CD4-positive, alpha-beta T cell treated with Interleukin-4 for 4 hours (primary cell): ENCODE measurements at regions not wholly inside any gene's neighbourhood (a gene's known extent, or its start where the extent isn't known, plus 50 kb on each side); places are given as distances from the start of the nearest gene placed in this dataset.

Experiments used
- DNase-seq: peaks from one replicate; pipeline ENCODE4 v3.0.0-alpha.2; 2020

DNA sequence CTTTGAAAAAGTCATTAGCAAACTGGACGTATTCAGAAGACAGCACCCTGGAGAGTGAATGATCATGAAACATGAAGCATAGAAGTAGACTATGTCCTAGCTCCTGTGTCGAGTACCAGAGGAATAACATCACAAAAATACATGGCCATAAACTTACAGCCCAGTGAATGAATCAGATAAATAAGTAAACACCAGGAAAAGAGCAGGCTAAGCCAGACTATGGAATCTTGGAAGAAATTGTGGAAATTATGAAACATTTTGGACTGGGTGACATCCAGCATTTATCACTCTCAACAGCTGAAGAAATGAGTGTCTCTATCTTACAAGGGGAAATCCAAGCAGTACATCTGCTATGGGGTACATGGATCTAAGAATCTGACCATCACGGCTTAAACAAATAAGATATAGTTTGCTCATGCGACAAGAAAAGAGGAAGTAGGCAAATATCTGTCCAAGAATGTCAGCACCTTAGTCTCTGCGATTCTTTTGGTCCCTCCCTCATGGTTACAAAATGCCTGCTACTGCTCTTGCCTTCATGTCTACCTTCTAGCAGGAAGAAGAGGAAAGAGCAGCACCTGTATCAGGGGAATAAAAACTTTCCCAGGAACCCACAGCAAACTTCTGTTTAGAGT lies 481.5 kb downstream of the BCOR start:
- no peak for DNase-seq

DNA sequence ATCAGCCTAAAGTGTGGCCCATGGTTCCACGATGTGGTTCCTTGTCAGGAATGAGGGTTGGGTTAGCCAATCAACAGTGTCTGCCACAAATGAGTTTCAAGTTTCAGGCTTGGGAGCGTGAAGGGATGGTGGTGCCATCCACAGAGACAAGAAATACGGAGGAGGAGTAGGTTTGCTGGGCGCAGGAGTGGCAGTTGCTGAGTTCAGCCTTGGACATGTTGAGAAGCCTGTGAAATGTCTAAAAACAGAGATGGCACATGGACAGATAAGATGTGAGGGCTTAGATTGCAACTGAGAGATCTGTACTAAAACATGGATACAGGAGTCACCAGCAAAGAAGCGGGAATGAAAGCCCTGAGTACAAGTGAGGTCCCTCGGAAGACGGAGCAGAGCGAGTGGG lies 481.0 kb downstream of the BCOR start:
- DNase-seq: no peak

DNA sequence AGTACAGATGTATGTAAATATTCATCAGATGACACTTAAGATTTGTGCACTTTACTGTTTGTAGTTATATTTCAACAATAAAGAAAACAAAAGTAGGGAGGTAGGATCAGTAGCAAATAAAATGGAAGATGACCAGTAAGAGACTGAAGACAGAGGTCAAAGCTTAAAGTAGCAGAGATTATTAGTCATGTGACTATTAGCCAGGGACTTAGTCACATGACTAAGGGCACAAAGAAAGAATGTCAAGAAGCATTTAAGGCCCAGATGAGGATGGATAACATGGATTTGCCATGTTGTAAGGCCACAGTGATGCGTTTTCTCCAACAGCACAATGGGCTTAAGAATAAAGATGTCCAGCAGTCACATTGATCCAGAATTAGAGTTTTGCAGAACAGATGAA lies 479.6 kb downstream of the BCOR start:
- DNase-seq: no peak

DNA sequence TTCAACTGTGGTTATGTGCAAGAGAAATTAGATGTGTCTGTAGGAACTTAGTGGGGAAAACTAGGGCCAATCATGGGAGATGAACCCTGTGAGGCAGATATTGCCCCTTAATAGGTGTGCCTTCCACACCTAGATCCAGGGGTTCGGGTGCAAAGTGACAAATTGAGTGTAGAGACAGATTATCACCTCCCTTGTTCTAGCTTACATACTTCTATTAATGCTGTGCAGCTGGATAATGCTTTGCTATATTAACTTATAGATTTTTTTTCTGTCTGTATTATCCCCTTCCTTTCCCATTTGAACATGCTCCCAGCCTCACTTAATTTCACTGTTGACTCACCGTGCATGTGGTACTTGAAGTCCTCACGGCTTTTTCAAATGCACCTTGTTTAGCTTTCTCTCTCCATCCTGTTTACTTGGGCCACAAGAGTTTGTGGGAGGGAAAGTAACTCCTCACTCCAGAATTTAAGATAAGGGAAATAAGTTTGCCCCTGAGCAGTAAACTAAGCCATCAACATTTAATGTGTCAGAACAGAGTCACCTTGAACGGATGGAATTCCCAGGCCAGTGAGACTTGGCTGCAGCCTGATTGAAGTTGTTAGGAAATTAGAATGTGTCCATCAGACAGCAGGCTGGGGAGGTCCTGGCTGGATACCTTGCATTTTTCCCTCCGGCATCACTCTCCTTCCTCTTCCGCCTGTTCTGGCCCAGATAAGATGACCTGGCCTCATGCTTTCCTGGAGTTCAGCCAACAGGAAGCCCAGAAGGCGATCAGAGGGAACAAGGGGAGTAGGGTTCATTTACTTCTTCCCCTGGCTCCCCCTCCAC lies 478.4 kb downstream of the BCOR start:
- DNase-seq: no peak

DNA sequence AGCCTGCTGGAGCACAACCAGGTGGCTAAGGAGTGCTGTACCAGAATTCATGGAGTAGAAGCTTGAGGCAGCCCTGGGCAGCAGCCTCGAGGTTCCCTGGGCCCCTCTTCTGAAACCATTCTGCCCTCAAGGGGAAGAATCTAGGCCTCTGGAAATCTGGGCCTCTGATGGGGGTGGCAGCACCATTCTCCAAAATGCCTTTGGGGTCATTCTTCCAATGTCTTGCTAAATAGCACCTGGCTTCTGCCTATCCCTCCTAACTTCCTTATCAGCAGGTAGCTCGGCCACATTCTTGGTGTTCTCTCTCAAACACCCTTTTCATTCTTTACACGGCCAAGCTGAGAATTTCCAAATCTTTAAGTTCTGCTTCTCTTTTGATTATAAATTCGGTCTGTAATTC lies 473.6 kb downstream of the BCOR start:
- no peak for DNase-seq

DNA sequence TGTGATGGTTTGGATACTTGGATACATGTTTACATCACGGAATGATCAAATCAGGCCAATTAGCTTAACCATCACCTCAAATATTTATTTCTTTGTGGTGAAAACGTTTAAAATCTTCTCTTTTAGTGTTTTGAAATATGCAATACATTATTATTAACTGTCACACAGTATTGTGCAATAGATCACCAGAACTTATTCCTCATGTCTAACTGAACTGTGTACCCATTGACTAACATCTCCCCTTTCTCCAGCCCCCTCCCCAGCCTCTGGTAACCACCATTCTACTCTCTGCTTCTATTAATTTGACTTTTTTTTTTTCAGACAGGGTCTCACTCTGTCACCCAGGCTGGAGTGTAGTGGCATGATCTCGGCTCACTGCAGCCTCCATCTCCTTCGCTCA lies 471.9 kb downstream of the BCOR start:
- no peak for DNase-seq

DNA sequence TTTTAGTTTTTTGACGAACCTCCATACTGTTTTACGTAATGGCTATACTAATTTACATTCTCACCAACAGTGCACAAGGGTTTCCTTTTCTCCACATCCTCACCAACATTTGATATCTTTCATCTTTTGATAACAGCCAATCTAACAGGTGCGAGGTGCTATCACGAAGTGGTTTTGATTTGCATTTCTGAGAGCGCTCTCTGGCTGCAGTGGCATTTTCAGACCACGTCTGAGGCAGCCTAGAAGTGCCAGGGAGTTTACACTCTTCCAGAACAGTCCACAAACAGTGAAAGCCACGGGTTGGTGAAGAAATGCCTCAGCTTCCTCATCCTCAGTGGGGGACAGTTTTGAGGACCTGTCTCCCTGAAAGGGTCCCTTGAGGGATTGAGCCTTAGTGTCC lies 471.0 kb downstream of the BCOR start:
- DNase-seq: no peak

DNA sequence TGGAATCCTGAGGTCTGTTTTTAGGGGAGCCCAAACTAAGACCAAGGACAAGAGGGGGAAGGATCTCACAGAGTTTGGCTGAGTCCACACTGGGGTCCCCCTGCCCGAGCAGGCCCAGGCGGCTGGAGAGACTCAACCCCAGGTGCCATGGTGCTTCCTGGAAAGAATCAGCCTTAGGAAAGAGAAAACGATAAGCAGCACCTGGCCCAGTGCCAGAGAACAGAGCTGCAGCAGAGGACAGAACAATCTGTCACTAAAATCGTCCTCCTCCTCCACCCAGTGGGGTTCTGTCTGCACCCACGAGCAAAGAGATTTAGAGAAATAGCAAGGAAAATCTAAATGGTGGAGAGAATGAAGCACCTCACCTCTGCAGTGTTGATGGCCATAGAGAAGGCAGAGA lies 470.5 kb downstream of the BCOR start:
- no peak for DNase-seq

DNA sequence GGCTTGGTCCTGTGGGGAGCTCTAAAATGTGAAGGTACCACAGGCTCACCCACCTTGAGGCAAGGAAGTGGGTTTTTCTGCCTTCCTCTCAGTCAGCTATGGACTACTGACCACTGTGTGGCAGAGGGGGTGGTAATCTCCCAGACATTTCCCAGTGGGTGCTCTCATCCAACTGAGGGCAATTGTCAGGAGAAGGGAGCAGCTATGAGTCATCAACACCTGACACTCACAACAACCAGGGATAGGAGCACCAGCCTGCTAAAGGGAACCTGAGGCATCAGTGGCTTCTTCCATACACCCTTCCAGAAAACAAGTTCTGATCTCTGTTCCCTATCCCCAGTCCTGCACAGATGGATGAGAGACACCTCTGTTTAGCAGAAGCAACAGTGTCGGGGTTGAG lies 468.8 kb downstream of the BCOR start:
- DNase-seq: no peak

DNA sequence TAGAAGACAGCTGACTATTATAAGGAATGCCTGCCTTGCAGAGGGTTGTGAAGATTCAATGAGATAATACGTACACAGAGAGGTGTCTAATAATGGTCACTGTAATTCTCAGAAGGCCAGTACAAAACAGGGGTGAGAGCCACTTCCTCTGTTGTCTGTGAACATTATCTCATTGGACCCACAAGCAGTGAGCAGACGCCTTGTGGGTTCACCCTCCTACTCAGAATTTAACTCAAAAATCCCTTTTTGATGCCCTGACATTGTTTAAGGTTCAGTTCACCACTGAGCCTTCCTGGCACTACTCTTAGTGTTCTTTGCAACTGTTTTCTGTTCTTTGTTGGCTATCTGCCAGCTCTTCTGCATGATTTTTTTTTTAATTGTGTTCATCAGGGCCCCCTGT lies 467.4 kb downstream of the BCOR start:
- no peak for DNase-seq

DNA sequence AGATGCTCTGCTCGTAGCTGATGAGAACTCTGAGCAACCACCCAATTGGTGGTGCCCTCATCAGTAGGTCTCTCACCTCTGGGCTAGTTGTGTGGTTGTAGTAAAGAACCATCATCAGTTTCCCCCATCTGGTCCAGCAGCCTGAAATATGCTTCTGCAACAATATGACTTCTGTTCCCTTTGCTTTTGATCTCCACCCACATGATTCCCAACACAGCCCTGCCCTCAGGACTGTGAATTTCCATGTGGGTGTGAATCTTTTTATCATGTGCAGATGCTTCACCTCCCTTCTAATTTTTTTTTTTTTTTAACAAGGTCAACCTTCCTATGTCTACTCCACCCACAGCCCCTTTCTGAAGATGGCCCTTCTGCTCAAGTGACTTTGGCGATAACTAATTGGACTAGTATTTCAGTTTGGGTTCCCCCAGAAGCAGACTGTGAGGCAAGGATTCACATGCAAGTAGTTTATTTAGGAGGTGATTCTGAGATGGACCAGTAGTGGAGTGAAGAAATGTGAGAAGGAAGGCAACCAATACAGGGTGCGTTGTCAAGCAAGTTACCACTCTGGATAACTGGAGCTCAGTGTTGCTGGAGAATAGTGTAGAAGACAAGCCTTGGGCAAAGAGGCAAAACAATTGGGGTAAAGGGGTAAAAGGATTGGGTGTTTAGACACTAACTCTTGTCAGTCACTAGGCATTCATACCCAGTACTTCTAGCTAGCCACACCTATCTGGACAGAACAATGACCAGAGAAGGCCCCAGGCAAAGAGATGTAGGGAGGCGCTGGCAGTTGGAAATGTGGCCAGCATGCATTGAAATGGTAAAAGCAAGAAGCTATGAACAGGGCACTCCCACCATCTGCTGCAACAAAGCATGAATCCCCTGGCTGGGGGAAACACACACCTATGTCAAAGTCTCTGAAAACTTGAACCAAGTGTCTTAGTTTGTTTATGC lies 466.2 kb downstream of the BCOR start:
- no peak for DNase-seq

DNA sequence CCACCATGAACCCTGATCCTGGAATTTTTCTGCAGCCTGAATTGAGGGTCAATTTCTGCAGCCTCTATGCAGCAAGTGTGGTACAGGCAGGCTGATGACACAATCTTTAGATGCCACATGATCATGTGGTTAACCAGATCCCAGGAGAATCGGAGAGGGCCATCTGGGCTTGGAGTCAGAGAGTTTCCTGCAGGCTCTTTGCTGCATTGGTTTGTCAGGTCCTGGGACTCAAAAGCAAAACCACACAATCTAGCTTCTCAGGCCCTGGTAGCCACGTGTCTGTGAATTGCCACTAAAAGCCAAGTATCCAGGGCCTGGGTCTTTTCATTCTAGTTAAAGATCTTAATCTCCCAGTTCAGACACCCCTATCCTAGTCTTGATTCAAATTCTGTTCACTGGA lies 464.5 kb downstream of the BCOR start:
- no peak for DNase-seq

DNA sequence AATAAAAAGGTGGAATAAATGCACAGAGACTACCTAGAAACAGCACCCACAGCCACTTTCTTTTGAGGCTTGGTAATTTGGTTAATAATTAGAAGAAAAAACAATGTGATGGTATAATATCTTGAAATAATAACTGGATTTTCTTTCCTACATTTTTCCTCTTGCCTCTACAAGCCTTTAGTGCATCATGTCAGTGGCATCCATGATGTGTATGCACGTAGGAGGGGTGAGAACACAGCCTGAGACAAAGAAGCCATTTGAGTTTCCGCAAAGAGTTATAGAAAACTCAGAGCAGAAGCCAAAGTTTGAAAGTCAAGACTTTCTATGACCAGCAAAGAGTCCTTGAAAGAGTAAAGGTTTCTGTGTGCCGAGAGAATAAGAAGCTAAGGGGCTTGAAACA lies 461.3 kb downstream of the BCOR start:
- no peak for DNase-seq

DNA sequence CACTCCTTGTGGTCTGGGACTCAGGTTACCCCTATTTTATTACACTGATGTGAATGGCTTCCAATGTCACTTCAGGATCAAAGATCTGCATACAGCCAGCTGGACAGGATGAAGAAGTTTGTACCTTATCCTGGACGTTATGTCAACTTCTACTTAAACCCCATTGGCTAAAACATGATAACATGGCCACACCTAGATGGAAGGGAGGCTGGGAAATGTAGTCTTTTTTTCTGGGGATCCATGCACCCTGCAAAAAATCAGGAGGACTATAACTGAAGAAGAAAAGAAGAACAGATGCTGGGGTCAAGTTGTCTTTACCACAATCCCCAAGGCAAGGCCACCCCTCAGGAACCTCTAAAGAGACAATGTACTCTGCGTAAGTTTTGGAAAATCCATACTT lies 459.2 kb downstream of the BCOR start:
- DNase-seq: no peak

DNA sequence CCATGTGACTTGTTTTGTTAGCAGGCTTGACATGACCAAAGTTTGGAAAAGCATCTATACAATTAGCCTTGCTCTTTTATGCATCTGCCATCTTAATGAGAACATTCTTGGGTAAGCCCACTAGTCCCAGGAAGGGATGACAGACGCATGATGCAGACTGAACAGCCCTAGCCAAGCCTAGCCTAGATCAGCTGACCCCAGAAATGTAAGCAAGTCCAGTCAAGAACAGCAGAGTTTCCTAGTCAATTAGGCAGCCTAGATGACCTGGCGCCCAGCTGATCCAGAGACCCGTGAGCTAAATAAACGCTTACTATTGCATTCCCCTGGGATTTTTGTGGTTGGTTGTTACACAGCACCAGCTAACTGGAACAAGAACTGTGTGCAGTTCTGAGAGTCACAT lies 457.9 kb downstream of the BCOR start:
- no peak for DNase-seq

DNA sequence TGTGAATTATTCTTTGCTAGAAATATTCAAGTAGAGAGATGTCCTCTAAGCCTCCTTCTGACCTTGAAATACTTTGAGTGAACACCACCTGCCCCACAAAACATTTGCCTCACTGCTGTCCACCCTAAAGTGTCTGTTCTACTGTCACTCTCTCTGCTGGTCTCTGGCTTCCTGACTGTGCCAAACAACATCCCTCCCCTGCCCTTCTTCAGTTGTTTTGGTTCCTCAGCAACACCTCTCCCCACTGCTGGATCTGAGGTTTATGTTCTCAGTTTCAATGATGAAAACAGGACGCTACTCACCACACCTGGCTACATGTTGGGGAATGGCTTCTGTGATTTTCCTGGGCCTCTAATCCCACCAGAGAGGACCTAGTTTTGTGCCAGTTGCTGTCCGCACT lies 456.9 kb downstream of the BCOR start:
- no peak for DNase-seq

DNA sequence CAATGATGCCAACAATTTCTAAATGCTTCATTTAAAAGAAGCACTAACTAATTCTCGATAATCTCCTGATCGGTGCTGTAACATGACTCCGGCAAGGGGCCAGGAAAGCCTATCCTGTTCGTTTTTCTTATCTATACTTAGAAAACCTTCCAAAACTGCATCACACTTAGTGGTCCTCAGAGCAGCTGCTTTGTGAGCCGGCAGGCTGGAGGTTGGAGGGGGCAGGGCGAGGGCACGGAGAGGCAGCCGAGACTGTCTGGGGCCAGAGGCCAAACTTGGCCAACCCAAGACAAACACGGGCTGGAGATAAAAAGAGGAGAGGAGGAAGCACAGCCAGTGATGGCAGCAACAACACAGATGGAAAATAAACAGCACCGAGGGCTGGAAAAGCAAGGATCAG lies 455.7 kb downstream of the BCOR start:
- no peak for DNase-seq

DNA sequence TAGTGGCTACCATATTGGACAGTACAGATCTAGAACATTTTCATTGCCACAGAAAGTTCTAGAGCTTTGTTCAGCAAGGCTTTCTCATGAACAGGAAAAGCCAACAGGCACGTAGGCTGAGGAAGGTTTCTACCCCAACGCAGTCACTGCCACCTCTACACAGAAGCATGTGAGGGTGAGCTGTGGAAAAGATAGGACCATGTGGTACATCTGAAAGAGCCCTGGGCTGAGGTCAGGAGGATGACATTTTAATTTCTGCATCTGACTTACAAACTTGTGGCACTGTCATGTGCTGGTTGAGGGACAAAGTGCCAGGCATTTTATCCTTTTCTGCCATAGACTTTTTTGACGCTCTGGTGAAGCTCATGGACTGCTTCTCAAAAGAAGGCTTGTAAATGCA lies 454.2 kb downstream of the BCOR start:
- no peak for DNase-seq

DNA sequence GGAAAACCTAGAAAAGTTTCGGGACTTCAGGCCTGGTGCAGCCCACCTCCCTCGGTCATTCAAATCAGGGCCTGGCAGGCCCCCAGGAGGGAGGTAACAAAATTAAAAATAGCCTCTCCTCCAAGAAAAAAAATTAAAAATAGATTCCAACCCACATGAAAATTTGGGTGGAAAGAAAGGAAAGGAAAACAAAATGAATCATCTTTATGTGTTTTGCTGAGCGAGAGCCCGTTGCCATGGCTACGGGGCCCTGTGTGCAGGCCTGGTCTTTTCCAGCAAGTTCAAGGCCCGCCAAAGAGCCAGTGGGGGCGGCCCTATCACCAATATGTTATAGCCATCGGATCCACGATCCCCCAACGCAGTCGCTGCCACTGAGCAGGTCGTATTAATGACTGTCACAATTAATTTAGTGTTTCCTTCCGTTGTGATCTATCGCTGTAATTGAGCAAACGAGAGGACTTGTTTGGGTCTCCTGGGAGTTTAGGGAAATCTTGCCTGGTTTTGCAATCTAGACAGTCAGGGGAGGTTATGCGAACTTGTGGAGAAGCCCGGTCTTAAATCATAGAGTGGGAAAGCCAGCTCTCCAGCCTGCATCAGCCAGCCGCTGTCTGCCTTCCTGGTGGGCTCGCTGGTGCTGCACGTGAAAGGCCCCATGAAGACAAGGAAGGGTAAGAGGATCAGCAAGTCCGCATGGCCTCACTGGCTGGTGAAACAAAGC lies 452.4 kb downstream of the BCOR start:
- DNase-seq: no peak

DNA sequence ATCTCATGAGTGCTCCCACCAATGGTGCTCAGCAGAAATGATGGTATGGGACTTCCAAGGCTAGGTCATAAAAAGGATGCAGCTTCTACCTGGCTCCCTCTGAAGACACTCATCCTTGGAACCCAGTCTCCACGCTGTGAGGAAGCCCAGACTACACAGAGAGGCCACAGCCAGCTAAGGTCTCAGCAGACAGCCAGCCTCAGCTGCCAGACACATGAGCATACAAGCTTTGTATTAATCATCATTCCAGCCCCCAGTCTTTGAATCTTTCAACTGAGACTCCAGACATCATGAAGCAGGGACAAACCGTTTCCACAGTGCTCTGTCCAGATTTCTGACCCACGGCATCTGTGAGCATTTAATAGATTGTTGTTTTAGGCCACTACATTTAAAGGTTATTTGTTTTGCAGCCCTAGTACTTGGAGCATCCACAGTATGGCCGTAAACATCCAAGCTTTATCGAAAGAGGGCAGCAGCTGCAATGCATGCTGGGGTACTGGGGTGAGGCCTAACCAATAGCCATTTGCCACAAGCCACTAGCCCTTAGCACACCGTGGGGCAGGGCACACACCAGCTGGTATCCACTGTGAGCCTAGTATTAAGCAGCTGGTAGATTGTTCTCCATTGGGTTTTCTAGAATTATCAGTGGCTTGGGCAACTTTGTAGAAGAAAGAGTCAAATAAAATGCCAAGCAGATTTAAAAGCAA lies 449.1 kb downstream of the BCOR start:
- no peak for DNase-seq

DNA sequence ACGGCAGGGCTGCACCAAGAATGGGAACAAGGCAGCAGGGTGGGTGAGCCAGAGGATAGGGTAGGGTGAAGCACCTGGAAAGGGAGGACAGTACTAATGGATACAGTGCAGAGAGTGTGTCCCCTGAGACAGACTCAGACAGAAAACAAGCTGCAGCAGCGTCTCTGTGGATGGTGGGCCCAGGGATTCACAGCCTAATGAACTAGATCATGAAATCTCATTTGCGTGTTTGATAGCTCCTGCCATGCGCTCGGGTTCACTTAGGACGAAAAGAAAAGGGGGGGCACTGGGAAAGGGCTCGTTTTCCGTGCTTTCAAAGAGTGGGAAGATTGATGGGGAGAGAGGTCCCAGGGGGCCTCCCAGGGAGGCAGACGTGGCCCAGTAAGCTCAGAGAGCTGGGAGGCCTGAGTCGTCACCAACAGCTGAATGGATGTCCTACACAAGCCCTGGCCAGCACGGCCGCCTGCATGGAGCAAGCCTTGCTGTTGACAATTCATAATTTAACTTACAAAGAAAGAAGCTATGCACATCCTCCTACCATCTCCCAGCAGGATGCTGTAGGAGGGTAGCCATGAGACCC lies 446.9 kb downstream of the BCOR start:
- DNase-seq: no peak

DNA sequence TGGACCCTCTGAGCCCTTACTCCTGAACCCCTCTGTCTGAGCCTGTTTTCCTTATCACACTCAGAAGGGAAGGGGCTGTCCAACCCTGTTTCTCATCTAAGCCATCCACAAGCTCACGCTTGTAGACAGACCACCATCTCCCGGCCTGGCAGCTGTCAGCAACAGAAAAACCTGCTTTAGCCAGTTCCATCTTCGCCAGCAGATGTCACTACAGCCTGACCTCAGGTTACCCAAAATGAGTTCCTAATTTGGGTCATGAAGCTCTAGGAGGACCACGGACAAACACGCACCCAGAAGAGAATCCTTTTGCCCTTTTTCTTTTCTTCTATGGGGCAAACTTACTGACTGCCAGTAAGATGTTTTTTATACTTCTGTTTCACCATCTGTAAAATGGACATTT lies 445.4 kb downstream of the BCOR start:
- peak; percentile 3 for DNase-seq
